ENCODE measurements at regions not wholly inside any gene's neighbourhood (a gene's known extent, or its start where the extent isn't known, plus 50 kb on each side); places are given as distances from the start of the nearest gene placed in this dataset.

- intact Hi-C loops (cut with DNase I): no loop called here
- no peaks in the 10 kb centered on the region for H3K27me3 ChIP-seq
- 6 to 27% (median 11%) methylated on average over 1 of the region's 1 CpG for WGBS, 4 donors
- no peak overlapping the region for H3K4me3 ChIP-seq
- DNase-seq: no peak
- no peak for ATAC-seq
- TF ChIP-seq CTCF (IDR thresholded peaks at IDR 0.05) (no peak), POLR2A (IDR thresholded peaks at IDR 0.05) (no peak)
- peaks cover 0 to 27% (median 0%) of the 10 kb centered on the region in 12 donors for H3K4me1 ChIP-seq
- H3K36me3 ChIP-seq: no peaks in the 10 kb centered on the region
- H3K27ac ChIP-seq: no peak overlapping the region
- no peaks in the 10 kb centered on the region for H3K9me3 ChIP-seq
Measured at GRCh38 chr1:82462366-82462765, 661.6 kb downstream of the ADGRL2 start.

DNA sequence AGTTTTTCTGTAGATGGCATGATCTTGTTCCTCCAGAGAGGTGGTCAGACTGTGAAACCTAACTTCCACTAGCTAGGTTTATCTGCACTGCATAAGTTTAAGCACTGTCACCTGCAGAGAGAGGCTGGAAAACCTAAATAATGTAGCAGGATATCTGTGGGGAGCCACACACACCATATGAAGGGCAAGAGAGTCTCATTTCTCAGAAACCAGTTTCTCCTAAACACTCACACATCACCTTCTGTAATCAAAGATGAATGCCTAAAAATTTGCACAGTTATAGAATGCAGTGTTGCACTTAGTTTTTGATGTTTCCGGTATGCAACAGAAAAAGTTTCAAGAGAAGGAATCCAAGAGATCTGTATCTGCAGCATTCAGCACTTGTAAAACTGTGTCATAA is 654.6 kb downstream of the ADGRL2 start:
- intact Hi-C loops (cut with DNase I): no loop called here
- H3K4me3 ChIP-seq: no peak overlapping the region
- no peak overlapping the region for H3K27ac ChIP-seq
- H3K9me3 ChIP-seq: peaks cover 0 to 28% (median 11%) of the 10 kb centered on the region in 12 donors
- no peak for ATAC-seq
- TF ChIP-seq POLR2A (IDR thresholded peaks at IDR 0.05): no peak
- WGBS, 4 donors: 69 to 81% (median 74%) methylated on average over 1 of the region's 1 CpG
- no peak for DNase-seq
- H3K27me3 ChIP-seq: no peaks in the 10 kb centered on the region
- no peaks in the 10 kb centered on the region for H3K36me3 ChIP-seq
- H3K4me1 ChIP-seq: no peaks in the 10 kb centered on the region

DNA sequence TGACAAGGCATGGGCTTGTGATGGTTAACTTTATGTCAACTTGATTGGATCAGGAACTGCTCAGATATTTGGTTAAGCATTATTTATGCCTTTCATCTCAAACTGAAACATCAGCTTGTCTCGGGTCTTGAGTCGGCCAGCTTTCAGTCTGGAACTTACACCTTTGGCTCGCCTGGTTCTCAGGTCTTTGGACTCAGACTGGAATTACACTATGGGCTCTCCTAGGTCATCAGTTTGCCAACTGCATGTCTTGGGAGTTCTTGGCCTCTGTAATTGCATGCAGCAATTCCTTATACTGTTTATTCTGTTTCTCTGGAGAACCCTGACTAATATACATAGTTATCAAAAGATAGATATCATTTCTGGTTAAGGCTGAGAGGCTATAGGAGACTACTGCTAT is 653.7 kb downstream of the ADGRL2 start:
- ATAC-seq: no peak
- DNase-seq: no peak
- Histone ChIP-seq H3K27ac (no peak overlapping the region), H3K4me3 (no peak overlapping the region), H3K4me1 (no peaks in the 10 kb centered on the region), H3K36me3 (no peaks in the 10 kb centered on the region), H3K27me3 (no peaks in the 10 kb centered on the region), H3K9me3 (peaks cover 0 to 28% (median 11%) of the 10 kb centered on the region in 12 donors)
- intact Hi-C loops (cut with DNase I): no loop called here
- 78 to 98% (median 95%) methylated on average over 3 of the region's 3 CpGs for WGBS, 4 donors
- TF ChIP-seq CTCF (IDR thresholded peaks at IDR 0.05) (no peak), POLR2A (IDR thresholded peaks at IDR 0.05) (no peak)

DNA sequence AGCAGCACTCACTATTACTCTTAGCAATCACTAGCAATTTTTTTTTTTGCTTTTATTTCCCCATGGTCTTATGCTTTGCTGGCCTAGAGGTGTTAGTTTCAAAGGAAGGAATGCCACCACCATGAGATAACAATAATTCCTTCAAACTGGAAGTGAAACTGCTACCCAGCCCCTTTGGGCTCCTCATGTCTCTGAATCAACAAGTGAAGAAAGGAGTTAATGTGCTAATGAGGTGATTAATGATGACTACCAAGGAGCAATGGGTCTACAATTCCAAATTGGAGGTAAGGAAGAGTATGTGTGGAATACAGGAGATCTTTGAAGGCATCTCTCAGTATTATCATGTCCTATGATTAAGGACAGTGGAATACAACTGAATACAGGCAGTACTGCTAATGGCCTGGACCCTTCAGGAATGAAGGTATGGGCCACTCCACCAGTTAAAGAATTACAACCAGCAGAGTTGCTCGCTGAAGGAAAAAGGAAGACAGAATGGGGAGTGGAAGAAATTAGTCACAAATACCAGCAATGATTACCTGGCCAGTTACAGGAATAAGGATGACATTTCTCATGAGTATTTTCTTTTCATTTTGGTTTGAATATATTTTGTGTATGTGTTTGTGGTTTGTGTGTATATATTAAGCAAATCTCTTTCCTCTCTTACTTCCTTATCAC is 652.9 kb downstream of the ADGRL2 start:
- no peaks in the 10 kb centered on the region for H3K36me3 ChIP-seq
- no peak overlapping the region for H3K4me3 ChIP-seq
- no peak for ATAC-seq
- 86 to 98% (median 93%) methylated on average over 1 of the region's 1 CpG for WGBS, 4 donors
- TF ChIP-seq POLR2A (IDR thresholded peaks at IDR 0.05): no peak
- TF ChIP-seq CTCF (IDR thresholded peaks at IDR 0.05): no peak
- no peaks in the 10 kb centered on the region for H3K4me1 ChIP-seq
- peaks cover 0 to 28% (median 11%) of the 10 kb centered on the region in 12 donors for H3K9me3 ChIP-seq
- DNase-seq: no peak
- H3K27ac ChIP-seq: no peak overlapping the region
- H3K27me3 ChIP-seq: no peaks in the 10 kb centered on the region
- intact Hi-C loops (cut with DNase I): no loop called here

DNA sequence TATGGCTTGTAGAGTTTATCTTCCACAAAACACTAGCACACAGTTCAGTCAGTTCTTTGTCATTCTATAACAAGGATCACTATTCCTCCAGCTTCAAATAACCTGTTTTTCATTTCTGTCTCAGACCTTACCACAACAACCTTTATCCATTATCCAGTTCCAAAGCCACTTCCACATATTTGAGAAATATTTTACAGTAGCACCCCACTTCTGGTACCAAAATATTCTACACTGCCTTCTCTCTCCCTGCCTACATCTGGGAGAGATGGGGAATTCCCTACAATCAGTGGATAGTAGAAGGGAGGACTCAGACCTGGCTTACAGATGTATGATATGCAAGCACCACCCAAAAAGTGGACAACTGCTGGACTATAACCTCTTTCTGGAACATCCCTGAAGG is 651.4 kb downstream of the ADGRL2 start:
- no peaks in the 10 kb centered on the region for H3K27me3 ChIP-seq

More for the DNA sequence above, 651.4 kb downstream of the ADGRL2 start:
- Histone ChIP-seq H3K36me3 (no peaks in the 10 kb centered on the region), H3K4me1 (no peaks in the 10 kb centered on the region), H3K9me3 (peaks cover 0 to 28% (median 11%) of the 10 kb centered on the region in 12 donors), H3K4me3 (no peak overlapping the region), H3K27ac (no peak overlapping the region)
- intact Hi-C loops (cut with DNase I): no loop called here
- DNase-seq: no peak
- ATAC-seq: no peak
- TF ChIP-seq CTCF (IDR thresholded peaks at IDR 0.05): no peak
- TF ChIP-seq POLR2A (IDR thresholded peaks at IDR 0.05): no peak
